SIG-M5 treated with dmso at 0.1 percent for 504 hours (cell line): ENCODE measurements at regions not wholly inside any gene's neighbourhood (a gene's known extent, or its start where the extent isn't known, plus 50 kb on each side); places are given as distances from the start of the nearest gene placed in this dataset.
"Not testable (repeated sequence)": the region's sequence is repeated elsewhere in the genome, so short reads cannot be mapped to it uniquely, and the experiment has no call there.

Experiments
- DNase-seq: peaks from one replicate; lab custom pipeline; 2025; ENCODE audit not compliant: unreplicated experiment; lab: John Stamatoyannopoulos, UW

DNA sequence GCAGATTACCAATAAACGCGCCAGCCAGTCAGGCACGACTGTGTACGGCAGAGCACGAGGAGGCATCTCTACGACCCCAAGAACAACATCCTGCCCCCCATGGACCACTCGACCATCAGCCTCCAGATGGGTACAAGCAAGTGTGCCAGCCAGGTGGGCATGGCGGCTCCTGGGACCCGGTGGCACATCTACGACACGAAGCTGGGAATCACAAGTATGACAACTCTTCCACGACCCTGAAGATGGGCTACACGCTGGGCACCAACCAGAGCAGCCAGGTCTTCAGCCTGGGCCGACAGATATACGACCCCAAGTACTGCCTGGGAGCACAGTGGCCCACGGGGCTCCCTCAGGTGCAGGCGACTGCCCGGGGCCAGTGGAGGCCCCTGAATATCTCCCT, 217.6 kb downstream of the POTED start:
- no peak for DNase-seq

DNA sequence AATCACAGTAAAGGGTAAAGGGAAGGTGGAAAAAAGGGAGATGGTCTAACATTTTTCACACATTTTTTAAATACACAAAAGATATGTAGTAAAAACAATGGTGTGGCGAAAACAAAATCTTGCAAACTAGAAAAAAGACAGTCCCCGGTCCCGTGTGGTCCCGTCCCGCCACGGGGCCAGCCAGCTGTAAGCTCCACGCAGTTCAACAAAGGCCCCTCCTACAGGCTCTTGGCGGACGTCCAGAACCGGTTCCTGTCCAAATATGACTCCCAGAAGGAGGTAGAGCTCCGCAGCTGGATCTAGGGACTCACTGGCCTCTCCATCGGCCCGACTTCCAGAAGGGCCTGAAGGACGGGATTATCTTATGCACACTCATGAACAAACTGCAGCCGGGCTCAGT, 216.9 kb downstream of the POTED start:
- DNase-seq, result not testable (repeated sequence)

DNA sequence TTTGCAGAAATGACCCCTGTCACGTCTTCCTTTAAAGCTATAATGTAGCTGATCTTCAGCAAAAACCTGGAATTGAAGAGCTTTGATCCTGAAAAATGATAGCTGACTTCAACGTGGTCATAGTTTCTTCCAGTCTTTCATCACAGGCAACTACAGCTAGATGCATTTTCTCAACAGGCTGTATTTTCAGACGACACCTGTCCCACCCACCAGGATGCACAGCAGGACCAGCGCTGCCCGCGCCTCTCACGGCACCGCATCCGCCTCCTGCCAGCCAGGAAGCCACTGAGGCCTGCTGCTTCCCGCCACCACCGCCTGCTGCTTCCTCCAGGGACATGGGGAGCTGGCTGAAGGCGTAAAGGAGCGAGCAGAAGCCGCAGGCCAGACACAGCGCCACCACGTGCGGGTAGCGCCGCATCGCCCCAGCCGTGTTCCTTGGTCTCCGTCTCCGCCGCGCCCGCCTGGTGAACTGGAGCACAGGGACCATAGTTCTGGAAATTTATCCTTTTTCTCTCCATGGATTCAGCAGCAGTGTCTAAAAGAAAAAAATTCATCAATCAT, 215.7 kb downstream of the POTED start:
- not testable (repeated sequence) for DNase-seq

DNA sequence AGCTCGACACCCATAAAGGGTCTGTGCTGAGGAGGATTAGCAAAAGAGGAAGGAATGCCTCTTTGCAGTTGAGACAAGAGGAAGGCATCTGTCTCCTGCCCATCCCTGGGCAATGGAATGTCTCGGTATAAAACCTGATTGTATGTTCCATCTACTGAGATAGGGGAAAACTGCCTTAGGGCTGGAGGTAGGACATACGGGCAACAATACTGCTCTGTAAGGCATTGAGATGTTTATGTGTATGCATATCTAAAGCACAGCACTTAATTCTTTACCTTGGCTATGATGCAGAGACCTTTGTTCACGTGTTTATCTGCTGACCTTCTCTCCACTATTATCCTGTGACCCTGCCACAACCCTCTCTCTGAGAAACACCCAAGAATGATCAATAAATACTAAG, 210.7 kb downstream of the POTED start:
- DNase-seq, result not testable (repeated sequence)

DNA sequence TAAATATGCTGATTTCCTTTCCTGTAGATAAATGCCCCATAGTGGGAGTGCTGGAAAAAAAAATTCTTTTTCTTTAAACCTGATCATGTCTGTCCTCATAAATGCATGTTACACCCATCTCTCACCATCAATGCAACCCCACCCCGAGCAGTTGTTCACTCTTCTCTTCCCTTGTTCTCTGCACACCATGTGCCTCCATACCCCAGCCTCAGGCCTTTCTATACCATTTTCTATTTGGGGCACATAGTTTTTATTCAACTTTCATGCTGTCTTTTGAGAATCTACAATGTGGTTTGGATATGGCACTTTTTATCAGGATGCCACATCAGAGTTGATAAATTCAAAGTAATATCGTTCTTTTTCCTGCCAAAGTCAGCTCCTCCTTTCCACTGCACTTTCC, 202.6 kb downstream of the POTED start:
- not testable (repeated sequence) for DNase-seq

DNA sequence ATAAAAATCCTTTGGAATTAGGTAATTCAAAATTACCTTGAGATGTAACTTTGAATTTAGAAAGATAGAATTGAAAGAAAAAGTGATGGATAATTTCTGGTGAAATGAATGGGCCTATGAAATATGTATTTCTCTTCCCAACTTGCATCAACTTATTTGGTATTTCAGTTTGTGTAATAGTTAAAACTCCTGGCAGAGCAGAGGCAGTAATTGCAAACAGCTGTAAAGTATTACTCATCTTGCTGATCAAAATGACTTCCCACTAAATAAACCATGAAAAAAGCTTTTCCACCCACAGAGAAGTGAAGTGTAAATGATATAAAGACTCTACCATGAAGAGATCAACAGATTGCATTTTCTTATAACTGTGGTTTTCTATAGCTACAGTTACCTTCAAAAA, 201.0 kb downstream of the POTED start:
- not testable (repeated sequence) for DNase-seq

DNA sequence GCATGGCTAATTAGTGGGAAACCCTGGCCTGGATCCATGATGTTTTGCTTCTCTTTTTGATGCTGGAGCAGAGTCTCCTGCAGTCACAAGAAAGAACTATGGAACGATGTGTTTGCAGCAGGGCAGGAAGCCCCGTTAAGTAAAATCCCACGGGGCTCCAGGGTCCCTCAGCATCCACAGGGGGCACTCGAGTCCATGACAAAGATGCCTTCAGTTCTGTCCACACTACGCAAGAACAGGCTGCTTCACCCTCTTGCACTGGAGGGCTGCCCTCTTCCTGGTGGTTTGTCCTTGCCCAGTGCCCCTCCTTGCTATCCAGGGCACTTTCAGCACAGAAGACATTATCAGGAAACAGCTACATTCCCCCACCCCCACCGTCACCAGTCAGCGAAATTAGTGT, 196.9 kb downstream of the POTED start:
- DNase-seq, result not testable (repeated sequence)

DNA sequence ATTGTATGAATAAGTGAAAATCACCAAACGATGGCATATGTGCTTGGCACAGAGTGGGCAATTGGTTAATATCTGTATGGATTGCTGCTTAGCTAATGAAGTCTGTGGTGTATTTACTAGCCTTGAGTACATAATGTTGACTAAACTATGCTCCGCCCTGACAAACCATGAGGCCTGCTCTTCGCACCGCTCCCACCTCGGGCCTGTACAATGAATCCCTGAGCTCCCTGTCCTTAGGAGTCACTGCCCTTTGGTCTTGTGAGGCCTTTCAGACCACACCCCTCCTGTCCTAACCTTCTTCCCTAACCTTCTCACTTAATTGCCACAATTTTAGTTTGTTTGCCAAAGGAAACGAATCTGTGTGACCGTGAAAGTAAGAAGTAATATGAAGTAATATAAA, 193.2 kb downstream of the POTED start:
- not testable (repeated sequence) for DNase-seq
